ENCODE measurements at regions not wholly inside any gene's neighbourhood (a gene's known extent, or its start where the extent isn't known, plus 50 kb on each side); places are given as distances from the start of the nearest gene placed in this dataset.

GRCh38 chr10:128432423-128432822 is 306.2 kb upstream of the MKI67 start:
- H3K4me3 ChIP-seq (ENCODE audit: low read depth, low read length): no peak overlapping the region
- TF ChIP-seq, protein P1, sequence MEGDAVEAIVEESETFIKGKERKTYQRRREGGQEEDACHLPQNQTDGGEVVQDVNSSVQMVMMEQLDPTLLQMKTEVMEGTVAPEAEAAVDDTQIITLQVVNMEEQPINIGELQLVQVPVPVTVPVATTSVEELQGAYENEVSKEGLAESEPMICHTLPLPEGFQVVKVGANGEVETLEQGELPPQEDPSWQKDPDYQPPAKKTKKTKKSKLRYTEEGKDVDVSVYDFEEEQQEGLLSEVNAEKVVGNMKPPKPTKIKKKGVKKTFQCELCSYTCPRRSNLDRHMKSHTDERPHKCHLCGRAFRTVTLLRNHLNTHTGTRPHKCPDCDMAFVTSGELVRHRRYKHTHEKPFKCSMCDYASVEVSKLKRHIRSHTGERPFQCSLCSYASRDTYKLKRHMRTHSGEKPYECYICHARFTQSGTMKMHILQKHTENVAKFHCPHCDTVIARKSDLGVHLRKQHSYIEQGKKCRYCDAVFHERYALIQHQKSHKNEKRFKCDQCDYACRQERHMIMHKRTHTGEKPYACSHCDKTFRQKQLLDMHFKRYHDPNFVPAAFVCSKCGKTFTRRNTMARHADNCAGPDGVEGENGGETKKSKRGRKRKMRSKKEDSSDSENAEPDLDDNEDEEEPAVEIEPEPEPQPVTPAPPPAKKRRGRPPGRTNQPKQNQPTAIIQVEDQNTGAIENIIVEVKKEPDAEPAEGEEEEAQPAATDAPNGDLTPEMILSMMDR (IDR thresholded peaks at IDR 0.05; ENCODE audit: borderline replicate concordance, insufficient read depth, low read depth, low read length): no peak

DNA sequence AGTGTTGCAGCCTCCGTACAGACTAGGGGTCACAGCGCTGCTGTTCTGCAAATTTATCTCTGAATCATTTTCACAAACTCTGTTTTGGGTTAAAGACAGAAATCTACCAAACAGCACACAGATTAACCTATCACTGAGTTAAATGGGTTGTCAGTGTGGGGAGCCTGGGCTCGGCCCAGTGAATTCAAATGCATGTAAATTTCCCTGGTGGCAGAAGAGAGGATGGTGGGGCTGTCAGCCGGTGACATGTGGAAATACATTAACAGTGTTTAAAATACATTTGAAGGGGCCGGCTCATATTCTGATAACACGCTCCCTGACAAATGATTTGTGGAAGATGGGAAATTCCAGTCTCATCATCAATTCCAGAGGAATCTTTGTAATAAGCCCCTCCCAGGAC is 309.6 kb upstream of the MKI67 start:
- TF ChIP-seq, protein P1 (IDR thresholded peaks at IDR 0.05; ENCODE audit: borderline replicate concordance, insufficient read depth, low read depth, low read length): no peak
- H3K4me3 ChIP-seq (ENCODE audit: low read depth, low read length): no peak overlapping the region

DNA sequence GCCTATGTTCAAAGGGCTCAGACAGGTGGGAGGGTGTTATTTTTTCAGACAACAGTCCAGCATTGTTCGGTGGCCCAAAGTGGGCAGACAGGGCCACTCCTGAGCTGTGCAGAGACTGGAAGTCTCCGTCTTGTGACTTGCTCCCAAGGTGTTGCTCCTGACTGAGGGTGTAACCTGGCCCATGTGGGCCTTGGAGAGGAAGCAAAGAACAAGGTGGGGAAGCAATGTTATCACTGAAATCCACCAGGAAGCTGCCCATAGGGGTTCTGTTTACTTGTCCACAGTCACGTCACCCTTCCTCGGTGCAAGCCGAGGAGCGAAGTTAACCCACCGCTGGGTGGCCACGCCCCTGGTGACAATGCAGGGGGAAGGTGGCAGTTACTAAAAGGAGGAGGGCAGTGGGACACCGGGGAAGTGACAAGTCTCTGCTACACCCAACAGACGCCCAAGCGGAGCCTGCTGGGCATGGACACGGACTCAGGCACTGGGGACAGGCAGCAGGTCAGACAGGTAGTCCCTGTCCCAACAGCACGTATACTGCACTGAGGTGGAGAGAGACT is 311.6 kb upstream of the MKI67 start:
- H3K4me3 ChIP-seq (ENCODE audit: low read depth, low read length): no peak overlapping the region
- TF ChIP-seq, protein P1 (IDR thresholded peaks at IDR 0.05; ENCODE audit: borderline replicate concordance, insufficient read depth, low read depth, low read length): no peak

- no peak overlapping the region for H3K4me3 ChIP-seq (ENCODE audit: low read depth, low read length)
- TF ChIP-seq, protein P1 (IDR thresholded peaks at IDR 0.05; ENCODE audit: borderline replicate concordance, insufficient read depth, low read depth, low read length): no peak
Measured at GRCh38 chr10:128438417-128439063, 312.3 kb upstream of the MKI67 start.

- TF ChIP-seq, protein P1 (IDR thresholded peaks at IDR 0.05; ENCODE audit: borderline replicate concordance, insufficient read depth, low read depth, low read length): no peak
- H3K4me3 ChIP-seq (ENCODE audit: low read depth, low read length): no peak overlapping the region
Measured at GRCh38 chr10:128440513-128441160, 314.4 kb upstream of the MKI67 start.

DNA sequence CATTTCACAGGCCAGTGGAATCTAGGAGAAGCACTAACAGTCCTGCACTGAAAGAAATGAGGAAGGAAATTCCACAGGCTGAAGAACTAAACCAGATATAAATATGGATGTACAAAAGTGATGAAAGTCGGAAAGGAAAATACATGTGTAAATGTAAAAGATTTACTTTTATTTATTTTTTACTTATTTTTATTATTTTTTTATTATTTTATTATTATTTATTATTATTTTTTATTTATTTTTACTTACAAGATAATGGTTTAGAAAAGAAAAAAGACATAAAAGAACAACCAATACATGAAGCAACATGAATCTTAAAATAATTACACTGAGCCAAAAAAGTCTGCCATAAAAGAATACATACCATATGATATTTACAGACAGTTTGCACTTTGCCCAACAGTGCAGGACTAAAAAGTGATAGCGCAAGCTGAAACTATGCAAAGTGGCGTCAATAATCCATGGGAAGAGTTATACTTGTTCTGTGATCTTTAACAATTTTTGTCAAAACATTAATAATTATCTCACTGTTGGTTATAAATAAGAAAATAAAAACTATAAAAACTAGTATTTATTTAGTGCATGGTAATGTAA is 317.8 kb upstream of the MKI67 start:
- no peak overlapping the region for H3K4me3 ChIP-seq (ENCODE audit: low read depth, low read length)

More for the DNA sequence above, 317.8 kb upstream of the MKI67 start:
- TF ChIP-seq, protein P1 (IDR thresholded peaks at IDR 0.05; ENCODE audit: borderline replicate concordance, insufficient read depth, low read depth, low read length): no peak
